SKM-1 (cell line): ENCODE measurements at regions not wholly inside any gene's neighbourhood (a gene's known extent, or its start where the extent isn't known, plus 50 kb on each side); places are given as distances from the start of the nearest gene placed in this dataset.
"Not testable (repeated sequence)": the region's sequence is repeated elsewhere in the genome, so short reads cannot be mapped to it uniquely, and the experiment has no call there.

ENCODE experiments used
- DNase-seq: peaks from one replicate; lab custom pipeline; 2025; ENCODE audit not compliant: unreplicated experiment; lab: John Stamatoyannopoulos, UW

- DNase-seq, result no peak
Observed at GRCh38 chr13:70339738-70340137, 231.5 kb upstream of the KLHL1 start.

- no peak for DNase-seq
Observed at GRCh38 chr13:70338609-70339008, 230.4 kb upstream of the KLHL1 start.

GRCh38 chr13:70336866-70337265, 228.6 kb upstream of the KLHL1 start:
- no peak for DNase-seq

DNA sequence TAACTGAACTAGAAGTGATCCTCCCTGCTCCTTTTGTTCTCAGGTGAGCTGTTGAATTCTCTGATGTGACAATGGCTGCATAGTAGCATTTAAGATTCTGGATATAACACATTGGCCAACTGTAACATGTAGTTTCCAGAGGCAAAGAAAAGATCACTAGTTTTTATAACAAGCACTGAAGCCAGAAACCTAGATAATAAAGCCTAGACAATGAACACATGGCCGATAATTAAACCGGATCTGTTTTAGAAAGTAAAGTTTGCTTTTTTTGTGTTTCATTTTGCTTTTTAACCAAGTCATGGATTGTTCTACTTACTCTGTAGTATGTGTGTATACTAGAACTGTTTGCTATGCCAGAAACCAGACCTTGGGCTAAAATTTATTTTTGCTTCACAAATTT, 225.5 kb upstream of the KLHL1 start:
- no peak for DNase-seq

DNA sequence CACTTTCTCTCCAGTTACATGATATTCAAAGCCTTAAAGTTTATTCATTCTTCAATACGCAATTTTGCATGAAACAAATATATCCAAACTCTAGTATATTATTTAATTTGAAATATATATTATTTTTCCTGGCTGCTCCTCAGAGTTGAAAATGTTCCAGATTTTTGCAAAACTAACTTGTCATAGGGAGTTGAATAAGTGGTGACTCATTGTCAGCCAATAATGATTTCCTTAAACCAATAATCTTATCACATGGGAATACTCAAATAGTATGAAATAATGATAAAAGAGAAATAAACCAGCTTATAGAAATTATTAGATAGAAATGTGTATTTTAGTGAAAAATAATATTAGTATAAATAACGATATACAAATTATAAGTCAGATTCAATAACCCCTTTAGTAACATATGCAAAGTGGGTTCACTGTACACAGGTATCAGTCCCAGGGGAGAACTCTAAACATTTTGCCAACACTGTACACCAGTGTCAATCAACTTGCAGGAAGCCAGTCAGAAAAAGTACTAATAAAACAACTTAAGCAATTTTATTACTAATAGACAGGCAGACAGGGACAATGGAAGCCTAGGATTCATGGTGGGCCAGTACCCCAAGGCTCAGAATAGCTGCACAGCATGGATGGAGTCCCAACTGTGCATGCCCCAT, 222.6 kb upstream of the KLHL1 start:
- no peak for DNase-seq

DNA sequence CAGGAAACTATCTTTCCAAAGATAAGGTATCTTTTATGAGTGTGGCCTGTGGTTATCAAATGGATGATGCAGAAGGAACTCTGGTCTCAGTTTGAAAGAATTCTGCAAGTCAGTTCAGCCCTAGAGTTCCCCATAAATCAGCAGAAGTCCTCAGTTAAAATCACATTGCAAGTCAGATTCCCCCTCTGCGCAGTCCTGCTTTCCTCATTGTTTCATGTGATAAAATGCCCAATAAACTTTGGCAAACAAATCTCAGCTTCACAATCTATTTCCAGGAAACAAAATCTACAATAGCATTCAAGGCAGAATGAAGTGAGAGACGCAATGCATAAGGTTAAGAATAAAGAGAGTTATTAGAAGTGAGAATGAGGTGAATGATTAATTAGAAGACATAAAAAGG, 216.3 kb upstream of the KLHL1 start:
- no peak for DNase-seq

DNA sequence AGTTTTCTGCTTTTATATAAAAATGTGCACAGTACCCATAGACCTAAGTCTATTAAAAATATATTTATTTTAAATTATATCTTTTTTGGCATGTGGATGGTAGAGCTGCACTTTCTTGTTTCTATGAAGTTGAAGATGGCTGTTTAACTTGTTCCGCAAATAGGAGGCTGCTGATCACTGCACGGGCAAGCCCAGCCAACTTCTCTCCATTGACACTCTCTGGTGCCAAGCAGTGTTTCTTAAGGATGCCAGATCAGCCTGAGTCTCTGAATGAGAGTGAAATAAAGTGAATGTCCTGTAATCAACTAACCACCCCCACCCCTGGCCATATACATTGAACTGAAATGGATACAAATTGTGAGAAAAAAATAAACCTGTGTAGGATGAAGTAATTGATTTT, 202.9 kb upstream of the KLHL1 start:
- DNase-seq, result no peak

DNA sequence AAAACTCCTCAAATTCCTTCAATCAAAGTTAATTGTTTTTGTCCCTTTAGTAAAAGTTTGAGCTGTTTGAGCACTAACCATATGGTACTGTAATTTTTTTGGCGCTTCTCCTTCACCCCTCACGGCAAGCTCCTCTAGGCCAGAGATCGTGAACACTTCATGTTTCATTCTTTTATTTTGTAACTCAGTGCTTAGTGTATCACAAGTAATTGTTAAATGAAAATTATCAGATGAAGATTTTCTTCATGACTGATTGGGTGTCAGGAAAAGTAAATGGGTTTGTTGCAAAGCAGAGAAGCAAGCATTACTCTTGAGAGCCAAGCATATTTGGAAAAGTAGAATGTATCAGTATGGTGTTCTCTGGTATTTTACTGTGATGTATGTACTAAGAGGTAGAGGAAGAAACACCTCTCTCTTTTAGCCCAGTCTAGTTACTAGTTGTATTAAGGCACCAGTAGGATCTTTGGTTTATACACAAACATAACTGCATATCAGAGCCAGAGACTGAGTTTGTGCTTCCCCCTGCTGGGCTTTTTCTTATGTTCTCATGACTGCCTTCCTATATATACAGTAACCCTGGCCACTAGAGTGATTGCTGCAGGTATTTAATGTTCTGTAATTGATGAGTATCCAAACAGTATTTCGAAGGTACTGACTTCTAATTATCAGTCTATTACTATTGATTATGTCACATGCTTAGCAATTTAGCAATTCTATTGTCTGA, 202.3 kb upstream of the KLHL1 start:
- DNase-seq, result no peak

GRCh38 chr13:70297189-70297616, 189.0 kb upstream of the KLHL1 start:
- DNase-seq, result no peak

- no peak for DNase-seq
Observed at GRCh38 chr13:70284371-70284770, 176.1 kb upstream of the KLHL1 start.

GRCh38 chr13:70275841-70276240, 167.6 kb upstream of the KLHL1 start:
- DNase-seq, result no peak

GRCh38 chr13:70255406-70255991, 147.2 kb upstream of the KLHL1 start:
- no peak for DNase-seq

DNA sequence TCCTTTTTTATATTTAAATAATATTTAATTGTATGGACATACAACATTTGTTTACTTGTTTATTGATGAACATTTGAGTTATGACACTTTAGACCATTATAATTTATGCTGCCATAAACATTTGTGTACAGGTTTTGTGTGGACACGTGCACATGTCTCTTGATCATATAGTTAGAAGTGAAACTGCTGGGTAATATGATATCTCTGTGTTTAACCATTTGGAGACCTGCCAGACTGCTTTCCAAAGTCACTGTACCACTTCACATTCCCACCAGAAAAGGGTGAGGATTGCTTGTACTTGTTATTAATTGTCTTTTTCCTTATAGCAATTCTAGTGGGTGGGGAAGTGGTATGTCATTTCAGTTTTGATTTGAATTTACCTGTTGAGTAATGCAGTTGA, 145.6 kb upstream of the KLHL1 start:
- no peak for DNase-seq

GRCh38 chr13:70253411-70253810, 145.2 kb upstream of the KLHL1 start:
- DNase-seq, result no peak

GRCh38 chr13:70249332-70250064, 141.2 kb upstream of the KLHL1 start:
- no peak for DNase-seq

DNA sequence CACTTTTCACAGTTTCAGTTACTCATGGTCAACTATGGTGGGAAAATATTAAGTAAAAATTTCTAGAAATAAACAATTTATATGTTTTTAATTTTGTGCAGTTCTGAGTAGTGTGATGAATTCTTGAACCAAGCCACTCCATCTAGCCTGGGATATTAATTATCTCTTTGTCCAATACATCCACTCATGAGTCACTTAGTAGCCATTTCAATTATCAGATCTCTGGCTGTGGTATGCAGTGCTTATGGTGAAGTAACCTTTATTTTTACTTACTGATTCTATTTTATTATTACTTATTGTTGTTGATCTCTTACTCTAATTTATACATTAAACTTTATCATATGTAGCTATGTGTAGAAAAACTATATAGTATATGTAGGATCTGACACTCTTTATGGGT, 128.9 kb upstream of the KLHL1 start:
- DNase-seq, result no peak

DNA sequence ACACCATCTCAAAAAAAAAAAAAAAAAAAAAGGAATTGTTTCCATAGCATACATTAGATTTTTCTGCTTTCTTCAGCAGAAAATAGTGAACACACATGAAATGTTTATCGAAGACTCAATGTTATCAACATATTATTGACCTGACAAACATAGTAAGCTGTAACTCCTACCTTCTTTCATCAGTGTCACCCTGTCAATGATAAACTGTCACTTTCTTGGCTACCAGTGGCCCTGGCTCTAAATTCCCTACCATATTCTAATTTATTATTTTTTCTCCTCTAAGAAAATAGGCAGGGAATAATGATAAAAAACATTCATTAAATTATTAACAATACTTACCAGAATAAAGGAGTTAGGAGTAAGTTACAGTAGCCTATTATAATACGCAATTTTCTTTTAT, 127.3 kb upstream of the KLHL1 start:
- DNase-seq, result no peak

GRCh38 chr13:70223911-70224310, 115.7 kb upstream of the KLHL1 start:
- DNase-seq, result no peak

- DNase-seq, result no peak
Observed at GRCh38 chr13:70222926-70223325, 114.7 kb upstream of the KLHL1 start.

- DNase-seq, result no peak
Observed at GRCh38 chr13:70218618-70219017, 110.4 kb upstream of the KLHL1 start.

DNA sequence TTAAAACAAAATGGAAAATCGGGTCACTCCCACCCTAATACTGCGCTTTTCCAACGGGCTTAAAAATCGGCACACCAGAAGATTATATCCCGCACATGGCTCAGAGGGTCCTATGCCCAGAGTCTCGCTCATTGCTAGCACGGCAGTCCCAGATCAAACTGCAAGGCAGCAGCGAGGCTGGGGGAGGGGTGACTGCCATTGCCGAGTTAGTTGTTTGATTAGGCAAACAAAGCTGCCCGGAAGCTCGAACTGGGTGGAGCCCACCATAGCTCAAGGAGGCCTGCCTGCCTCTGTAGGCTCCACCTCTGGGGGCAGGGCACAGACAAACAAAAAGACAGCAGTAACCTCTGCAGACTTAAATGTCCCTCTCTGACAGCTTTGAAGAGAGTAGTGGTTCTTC, 100.7 kb upstream of the KLHL1 start:
- DNase-seq, result not testable (repeated sequence)

- no peak for DNase-seq
Observed at GRCh38 chr13:70206671-70207070, 98.4 kb upstream of the KLHL1 start.
